HEK293 (cell line): ENCODE measurements at regions not wholly inside any gene's neighbourhood (a gene's known extent, or its start where the extent isn't known, plus 50 kb on each side); places are given as distances from the start of the nearest gene placed in this dataset.

Experiments
- ZNF76 ChIP-seq: fragments of 450-650 bp; formaldehyde crosslinking; IDR thresholded peaks from 2 replicates; pipeline ENCODE4; 2016; ENCODE audit warnings: low read depth, missing biosample characterization, missing genetic modification characterization, borderline replicate concordance
- TF ChIP-seq, protein P1 (sequence below): fragments of 450-650 bp; formaldehyde crosslinking; IDR thresholded peaks from 2 replicates; pipeline ENCODE4 v1.5.1; 2016; ENCODE audit warnings: missing biosample characterization, missing genetic modification characterization
- TF ChIP-seq, protein P2 (sequence below): fragments of 450-650 bp; formaldehyde crosslinking; IDR thresholded peaks from 2 replicates; pipeline ENCODE4 v1.5.1; 2016; ENCODE audit warnings: missing biosample characterization, missing genetic modification characterization
- TF ChIP-seq, protein P3 (sequence below): fragments of 450-650 bp; formaldehyde crosslinking; IDR thresholded peaks from 2 replicates; pipeline ENCODE4 v1.5.1; 2016; ENCODE audit warnings: missing biosample characterization, missing genetic modification characterization

DNA sequence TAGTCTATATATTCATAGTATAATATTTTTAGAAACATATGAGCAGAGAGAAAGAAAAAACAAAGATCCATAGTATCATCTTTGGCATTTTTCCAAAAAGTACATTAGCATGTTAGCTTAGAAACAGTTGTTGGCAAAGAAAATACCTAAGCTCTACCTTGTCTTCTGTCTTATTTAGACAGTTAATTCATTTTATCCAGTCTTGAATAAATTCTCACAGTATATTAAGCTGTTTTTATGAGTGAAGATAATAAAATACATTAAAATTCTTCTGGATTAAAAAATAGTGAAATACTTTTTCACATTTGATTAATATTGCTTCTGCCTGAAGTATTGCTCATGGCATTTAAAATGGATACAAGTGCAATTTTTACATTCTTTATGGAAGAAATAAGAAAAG is 145.2 kb downstream of the ZIC1 start:
- TF ChIP-seq ZNF76 (tag by site-specific recombination), result no peak
- TF ChIP-seq, protein P1, sequence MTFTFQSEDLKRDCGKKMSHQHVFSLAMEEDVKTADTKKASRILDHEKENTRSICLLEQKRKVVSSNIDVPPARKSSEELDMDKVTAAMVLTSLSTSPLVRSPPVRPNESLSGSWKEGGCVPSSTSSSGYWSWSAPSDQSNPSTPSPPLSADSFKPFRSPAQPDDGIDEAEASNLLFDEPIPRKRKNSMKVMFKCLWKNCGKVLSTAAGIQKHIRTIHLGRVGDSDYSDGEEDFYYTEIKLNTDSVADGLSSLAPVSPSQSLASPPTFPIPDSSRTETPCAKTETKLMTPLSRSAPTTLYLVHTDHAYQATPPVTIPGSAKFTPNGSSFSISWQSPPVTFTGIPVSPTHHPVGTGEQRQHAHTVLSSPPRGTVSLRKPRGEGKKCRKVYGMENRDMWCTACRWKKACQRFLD (tag by site-specific recombination), result no peak
- TF ChIP-seq, protein P2, sequence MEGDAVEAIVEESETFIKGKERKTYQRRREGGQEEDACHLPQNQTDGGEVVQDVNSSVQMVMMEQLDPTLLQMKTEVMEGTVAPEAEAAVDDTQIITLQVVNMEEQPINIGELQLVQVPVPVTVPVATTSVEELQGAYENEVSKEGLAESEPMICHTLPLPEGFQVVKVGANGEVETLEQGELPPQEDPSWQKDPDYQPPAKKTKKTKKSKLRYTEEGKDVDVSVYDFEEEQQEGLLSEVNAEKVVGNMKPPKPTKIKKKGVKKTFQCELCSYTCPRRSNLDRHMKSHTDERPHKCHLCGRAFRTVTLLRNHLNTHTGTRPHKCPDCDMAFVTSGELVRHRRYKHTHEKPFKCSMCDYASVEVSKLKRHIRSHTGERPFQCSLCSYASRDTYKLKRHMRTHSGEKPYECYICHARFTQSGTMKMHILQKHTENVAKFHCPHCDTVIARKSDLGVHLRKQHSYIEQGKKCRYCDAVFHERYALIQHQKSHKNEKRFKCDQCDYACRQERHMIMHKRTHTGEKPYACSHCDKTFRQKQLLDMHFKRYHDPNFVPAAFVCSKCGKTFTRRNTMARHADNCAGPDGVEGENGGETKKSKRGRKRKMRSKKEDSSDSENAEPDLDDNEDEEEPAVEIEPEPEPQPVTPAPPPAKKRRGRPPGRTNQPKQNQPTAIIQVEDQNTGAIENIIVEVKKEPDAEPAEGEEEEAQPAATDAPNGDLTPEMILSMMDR (tag by site-specific recombination), result no peak
- TF ChIP-seq, protein P3, sequence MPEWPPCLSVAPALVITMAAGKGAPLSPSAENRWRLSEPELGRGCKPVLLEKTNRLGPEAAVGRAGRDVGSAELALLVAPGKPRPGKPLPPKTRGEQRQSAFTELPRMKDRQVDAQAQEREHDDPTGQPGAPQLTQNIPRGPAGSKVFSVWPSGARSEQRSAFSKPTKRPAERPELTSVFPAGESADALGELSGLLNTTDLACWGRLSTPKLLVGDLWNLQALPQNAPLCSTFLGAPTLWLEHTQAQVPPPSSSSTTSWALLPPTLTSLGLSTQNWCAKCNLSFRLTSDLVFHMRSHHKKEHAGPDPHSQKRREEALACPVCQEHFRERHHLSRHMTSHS (tag by site-specific recombination), result no peak
